ENCODE measurements at regions not wholly inside any gene's neighbourhood (a gene's known extent, or its start where the extent isn't known, plus 50 kb on each side); places are given as distances from the start of the nearest gene placed in this dataset.
"Not testable (repeated sequence)": the region's sequence is repeated elsewhere in the genome, so short reads cannot be mapped to it uniquely, and the experiment has no call there.

DNA sequence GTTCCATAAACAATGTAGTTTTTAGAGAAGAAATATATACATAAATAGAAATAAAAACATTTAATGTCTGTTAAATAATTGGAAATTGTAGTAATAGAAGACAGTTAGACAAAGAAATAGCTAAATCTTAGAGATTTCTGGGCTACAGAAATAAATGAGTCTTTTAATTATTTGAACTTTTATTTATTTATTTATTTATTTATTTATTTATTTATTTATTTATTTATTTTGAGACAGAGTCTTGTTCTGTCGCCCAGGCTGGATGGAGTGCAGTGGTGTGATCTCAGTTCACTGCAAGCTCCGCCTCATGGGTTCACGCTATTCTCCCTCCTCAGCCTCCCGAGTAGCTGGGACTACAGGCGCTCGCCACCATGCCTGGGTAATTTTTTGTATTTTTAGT, 486.0 kb upstream of the SLITRK5 start:
- not testable (repeated sequence) for TF ChIP-seq RAD21 (conservative IDR thresholded peaks at IDR 0.05 in 1 of 2, IDR thresholded peaks at IDR 0.05 in 1 of 2); CEBPB (IDR thresholded peaks at IDR 0.05); CTCF (IDR thresholded peaks at IDR 0.05); POLR2A (IDR thresholded peaks at IDR 0.05; ENCODE audit: low read length); USF2 (IDR thresholded peaks at IDR 0.05); CHD4 (IDR thresholded peaks at IDR 0.05; ENCODE audit: borderline replicate concordance); RNF2 (IDR thresholded peaks at IDR 0.05; ENCODE audit: borderline replicate concordance, low read depth); SMC3 (IDR thresholded peaks at IDR 0.05); CHD2 (IDR thresholded peaks at IDR 0.05; ENCODE audit: low read length, partially characterized antibody); GATA3 (IDR thresholded peaks at IDR 0.05; ENCODE audit: borderline replicate concordance)
- TF ChIP-seq, protein P1, sequence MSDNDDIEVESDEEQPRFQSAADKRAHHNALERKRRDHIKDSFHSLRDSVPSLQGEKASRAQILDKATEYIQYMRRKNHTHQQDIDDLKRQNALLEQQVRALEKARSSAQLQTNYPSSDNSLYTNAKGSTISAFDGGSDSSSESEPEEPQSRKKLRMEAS (IDR thresholded peaks at IDR 0.05): not testable (repeated sequence)
- TF ChIP-seq, protein P2, sequence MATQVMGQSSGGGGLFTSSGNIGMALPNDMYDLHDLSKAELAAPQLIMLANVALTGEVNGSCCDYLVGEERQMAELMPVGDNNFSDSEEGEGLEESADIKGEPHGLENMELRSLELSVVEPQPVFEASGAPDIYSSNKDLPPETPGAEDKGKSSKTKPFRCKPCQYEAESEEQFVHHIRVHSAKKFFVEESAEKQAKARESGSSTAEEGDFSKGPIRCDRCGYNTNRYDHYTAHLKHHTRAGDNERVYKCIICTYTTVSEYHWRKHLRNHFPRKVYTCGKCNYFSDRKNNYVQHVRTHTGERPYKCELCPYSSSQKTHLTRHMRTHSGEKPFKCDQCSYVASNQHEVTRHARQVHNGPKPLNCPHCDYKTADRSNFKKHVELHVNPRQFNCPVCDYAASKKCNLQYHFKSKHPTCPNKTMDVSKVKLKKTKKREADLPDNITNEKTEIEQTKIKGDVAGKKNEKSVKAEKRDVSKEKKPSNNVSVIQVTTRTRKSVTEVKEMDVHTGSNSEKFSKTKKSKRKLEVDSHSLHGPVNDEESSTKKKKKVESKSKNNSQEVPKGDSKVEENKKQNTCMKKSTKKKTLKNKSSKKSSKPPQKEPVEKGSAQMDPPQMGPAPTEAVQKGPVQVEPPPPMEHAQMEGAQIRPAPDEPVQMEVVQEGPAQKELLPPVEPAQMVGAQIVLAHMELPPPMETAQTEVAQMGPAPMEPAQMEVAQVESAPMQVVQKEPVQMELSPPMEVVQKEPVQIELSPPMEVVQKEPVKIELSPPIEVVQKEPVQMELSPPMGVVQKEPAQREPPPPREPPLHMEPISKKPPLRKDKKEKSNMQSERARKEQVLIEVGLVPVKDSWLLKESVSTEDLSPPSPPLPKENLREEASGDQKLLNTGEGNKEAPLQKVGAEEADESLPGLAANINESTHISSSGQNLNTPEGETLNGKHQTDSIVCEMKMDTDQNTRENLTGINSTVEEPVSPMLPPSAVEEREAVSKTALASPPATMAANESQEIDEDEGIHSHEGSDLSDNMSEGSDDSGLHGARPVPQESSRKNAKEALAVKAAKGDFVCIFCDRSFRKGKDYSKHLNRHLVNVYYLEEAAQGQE (IDR thresholded peaks at IDR 0.05): not testable (repeated sequence)
